Kidney capillary endothelial cell (primary cell): ENCODE measurements at regions not wholly inside any gene's neighbourhood (a gene's known extent, or its start where the extent isn't known, plus 50 kb on each side); places are given as distances from the start of the nearest gene placed in this dataset.

Source experiments
- DNase-seq: peaks from one replicate; pipeline ENCODE4 v3.0.0-alpha.2; 2018; ENCODE audit warnings: low spot score

DNA sequence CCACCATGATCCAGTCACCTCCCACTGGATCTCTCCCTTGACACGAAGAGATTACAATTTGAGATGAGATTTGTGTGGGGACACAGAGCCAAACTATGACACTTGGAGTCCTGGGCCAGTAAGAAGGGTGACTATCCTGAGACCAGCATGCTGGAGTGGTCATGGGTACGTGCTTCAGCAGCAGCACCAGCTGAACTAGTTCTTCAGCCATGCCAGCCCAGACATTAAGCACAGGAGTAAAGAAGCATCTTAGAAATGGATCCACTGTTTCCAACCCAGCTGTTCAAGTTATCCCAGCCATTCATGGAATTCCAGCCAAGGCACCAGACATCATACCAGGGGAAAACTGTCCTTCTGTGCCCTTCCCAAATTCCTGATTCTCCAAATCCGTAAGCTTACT, 370.0 kb downstream of the MAFB start:
- DNase-seq: no peak

DNA sequence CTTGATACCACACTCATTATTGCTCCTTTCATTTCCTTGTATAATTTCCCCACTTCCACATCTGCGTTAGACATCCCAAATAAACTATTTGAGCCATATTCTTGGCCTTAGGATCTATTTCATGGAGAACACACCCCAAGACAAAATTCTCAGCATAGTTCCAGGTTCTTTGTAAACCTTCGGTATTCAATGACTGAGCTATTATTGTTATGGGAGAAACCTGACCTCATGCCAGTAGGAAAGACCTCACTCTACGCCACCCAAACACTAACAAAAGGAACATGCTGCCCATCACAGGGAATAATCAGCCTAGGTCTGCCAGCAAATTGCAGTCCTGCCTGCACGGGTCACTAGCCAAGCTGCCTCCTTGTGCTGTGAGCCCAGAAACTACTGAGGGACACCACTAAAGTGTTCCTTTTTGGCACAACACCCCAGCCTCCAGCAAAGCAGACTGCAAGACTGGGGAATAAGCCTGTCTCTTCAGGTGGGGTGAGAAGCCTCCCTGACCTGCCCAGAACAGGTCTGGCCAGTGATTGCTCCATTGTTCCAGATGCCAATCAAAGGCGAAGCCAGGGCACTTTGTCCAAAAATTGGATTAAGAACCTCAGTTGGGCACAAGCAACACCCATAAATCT, 371.8 kb downstream of the MAFB start:
- DNase-seq: no peak

DNA sequence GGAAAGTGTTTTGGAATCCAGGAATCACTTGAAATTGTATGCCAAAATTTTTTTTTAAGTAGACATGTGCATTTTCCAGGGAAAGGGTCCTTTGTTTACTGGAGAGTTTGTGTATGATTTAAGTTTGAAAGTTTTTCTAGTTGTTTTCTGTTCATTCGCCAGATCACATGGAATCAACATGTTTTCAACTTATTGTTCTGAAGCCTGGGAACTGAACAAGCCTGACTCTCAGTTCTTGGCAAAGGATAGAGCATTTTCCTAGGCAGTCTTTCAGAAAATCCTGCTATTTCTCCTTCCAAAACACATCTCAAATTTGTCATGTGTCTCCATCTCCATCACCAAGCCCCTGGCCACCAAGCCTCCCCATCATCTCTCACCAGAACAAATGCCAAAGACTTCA, 374.8 kb downstream of the MAFB start:
- no peak for DNase-seq

DNA sequence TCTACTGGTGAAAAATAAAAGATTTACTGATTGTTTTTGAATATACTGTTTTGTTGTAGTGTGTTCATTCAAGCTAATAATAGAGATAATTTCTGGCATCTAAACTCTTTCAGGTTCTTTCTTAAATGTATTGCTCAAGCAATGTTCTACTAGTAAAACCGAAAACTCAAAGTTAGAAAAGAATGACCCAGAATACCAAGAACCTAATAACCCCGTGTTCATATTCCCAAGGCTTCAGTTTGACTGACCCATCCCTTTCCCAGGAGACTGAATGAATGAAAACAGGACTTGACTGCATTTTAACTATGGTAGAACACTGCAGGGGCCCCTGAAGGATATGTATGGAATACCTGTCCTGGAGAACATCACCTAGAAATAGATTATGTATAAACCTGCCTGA, 375.3 kb downstream of the MAFB start:
- no peak for DNase-seq

DNA sequence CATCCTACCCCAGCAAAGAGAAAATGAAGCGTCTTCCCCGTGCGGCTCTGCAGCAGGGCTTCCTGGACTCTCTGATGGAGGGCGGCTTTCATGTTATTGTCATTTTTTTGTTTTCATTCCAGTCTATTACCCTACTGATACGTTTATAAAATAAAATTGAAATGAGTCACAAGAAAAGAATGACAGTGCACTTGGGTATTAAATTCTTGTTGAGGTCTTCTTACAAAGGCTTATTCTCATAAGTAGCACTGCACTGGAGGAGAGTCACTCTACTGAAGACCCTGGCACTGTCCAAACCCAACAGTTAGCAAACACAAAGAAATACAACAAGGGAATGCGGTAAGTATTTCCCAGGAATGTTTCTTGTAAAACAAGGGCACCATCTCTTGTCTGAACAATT, 379.3 kb downstream of the MAFB start:
- no peak for DNase-seq

DNA sequence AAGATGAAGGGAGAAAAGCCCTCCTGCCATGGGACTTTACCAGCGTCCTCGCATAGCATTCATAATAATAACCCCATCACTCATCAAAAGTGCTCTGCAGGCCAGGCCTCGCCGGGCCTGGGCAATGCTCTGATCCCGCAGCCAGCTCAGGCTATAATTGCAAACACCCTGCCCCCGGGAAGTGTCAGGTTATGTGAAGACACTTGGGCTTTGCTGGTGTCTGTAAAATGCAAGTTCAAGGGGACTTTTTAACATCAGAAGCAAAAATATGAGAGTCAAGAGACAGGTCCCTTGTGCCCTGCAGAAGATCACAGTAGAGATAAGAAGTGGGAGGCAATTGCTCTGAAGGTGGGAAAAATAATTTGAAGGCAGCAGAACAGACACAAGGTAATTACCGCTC, 381.0 kb downstream of the MAFB start:
- no peak for DNase-seq

DNA sequence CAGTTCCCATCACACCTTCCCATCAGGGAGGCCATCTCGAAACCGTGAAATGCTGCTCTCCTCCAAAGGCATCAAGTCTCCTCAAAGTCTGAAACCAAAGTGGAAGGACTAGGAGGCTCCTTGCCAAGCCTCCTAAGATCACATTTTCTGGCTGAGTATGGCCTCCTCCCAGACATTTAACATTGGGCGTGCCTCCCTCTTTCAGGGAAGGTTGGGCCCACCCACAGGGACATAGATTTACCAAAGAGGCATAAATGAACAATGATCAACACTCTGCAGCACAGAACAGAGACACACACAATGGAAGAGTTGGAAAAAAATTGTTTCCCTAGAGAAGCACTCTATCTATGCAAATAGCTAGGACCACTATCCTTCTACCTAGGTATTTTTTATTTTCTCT, 381.8 kb downstream of the MAFB start:
- no peak for DNase-seq

DNA sequence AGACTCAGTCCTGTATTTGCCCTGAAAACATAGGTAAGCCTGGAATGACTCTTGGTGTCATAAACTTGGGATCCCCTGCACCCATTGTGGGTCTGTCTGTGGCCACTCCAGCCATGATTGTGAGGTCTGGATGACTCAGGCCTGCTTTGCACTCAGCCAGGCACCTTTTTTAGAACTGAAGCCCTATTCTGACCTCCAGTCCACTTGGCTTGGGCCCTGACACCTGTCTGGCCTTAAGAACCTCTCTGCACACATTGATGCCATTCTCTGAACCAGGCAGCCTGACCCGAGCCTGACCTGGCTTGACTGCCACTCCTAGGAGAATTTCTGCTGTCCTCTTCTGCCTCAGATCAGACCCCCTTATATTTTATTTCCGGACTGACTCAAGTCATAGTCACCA, 383.7 kb downstream of the MAFB start:
- no peak for DNase-seq

DNA sequence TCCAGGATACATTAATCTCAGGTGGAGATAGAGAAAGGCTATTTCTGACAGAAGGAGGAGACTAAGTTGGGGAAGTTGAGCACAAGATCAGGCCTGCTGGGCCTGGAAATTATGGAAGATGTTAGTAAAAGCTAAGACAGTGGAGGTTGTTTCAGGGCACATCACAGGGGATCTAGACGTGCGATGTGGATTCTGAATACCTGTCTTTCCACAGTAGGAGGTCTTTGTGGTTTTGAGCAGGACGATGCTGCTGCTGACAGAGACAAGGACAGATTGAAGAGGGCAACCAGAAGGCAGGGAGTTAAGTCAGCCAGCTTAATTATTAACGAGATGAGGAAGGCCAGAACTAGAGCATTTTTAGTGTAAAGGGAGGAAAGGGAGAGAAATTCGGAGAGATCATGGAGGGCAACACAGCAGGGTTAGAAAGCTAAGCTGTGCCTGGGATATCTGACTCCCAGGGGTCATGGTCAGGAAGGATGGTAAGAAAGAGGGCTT, 384.9 kb downstream of the MAFB start:
- DNase-seq: no peak

DNA sequence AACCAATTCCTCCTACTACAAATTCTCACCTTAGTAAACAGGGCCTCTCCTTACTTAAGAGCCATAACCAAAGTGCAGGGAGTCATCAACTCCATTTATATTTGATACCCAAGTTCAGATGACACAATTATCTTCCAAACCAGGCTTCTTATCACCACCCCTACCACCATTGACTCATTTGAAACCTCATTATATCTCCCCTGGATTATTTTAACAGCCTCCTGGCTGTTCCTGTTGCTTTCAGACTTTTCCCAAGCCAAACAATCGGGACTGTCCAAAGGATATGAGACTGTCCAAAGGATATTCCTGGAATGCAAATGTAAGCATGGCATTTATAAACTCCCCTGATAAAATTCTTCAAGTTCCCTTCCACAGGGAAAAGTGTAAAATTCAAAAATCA, 394.3 kb downstream of the MAFB start:
- DNase-seq: no peak

DNA sequence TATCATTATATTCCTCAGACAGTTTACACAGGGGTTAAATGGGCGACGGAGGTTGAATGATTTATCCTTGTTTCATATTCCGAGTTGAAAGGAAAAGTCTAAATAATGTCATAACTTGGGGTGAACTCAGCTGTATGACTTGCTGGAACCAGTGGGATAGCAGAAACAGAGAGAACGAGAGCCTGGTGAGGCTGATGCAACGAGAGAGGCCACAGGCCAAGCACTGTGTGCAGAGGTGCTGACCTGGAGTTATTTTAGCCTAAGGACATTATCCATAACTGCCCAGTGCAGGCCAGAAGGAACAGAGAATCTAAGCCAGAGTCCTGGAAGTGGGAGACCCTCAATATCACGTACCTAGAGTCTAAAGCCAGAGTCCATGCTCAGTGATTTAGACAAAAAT, 394.9 kb downstream of the MAFB start:
- no peak for DNase-seq

DNA sequence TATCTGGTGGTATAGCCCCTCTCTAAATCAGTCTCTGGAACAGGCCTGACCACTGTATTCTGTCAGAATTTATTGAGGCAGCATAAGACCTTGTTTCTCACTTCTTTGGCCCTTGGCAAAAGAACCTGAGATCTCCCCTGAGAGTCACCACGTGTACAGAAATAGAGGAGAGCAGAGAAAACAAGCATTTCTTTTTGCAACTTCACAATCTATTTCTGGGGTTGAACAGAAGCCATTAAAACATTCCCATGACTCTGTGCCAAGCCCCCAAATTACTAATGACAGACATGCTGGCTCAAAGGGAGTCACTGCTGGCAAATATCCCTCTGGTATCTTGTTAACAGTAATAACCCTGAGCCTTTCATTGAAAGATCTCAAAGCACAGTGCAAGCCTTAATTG, 395.3 kb downstream of the MAFB start:
- DNase-seq: no peak

DNA sequence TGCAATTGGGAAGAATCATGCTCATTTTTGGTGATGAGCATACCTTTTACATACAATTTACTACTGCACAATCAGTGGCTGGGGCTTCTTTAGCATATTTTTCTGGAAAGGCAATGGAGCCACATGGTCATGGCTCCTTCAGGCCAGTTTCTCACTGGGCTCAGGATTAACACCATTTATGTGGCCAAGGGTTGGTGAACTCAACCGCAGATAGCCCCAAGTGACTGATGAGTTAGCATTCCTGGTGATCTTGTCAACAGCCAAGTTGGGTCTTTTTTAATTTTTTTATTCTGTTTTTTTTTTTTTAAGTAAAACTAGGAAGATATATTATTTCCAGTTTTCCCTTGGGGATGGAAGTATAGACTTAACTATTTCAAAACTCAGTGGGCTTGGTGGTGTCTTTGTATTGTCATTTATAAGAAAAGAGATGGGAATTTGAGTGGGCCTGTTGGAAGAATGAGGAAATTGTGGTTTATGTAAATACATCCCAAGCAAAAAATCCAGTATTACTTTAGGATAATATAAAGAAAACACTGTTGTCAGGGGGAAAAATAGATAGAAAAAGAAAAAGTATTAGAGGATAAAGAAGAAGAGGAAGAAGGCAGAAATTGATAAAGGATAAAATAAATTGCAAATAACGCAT, 397.4 kb downstream of the MAFB start:
- DNase-seq: no peak

DNA sequence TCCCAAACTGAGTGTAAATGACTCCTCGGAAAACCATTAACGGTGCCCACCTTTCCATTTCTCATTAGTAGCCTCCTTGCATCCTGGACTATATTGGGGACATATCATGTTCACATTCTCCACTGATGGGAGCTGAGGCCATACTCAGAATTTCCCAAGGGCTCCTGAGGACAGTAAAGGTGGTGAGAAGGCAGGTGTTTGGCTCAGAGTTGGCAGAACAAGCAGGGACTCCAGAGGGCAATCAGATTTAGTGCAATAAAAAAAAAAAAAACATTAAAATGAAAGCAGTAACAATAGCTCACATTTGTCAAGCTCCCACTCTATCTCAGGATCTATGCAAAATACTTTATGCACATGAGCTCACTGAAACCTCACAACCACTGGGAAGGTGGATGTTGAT, 401.4 kb downstream of the MAFB start:
- DNase-seq: no peak

DNA sequence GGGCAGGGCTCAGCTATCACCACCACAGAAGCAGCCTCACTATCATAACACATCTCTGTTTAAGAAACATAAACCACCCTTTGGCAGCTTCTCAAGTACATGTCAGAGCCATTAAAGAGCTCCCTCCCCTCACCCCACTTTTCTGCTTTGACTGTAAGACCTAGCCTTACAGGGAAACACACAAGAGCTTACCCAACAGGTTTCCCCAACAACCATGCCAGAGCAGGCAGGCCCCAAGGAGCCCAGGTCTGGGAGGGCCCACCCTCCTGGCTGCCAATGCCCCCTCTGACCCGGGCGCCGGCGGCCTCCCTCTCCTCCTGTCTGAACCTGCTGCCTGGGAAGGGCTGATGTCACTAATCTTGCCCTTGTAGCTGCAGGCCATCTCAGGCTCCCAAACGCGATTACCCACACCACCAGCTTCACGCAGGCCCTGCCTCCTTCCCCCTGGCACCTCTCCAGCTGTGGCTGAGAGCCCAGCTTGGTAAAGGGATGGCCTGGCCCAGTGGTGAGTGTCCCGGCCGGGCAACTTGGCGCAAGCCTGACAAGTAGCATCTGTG, 402.0 kb downstream of the MAFB start:
- no peak for DNase-seq

DNA sequence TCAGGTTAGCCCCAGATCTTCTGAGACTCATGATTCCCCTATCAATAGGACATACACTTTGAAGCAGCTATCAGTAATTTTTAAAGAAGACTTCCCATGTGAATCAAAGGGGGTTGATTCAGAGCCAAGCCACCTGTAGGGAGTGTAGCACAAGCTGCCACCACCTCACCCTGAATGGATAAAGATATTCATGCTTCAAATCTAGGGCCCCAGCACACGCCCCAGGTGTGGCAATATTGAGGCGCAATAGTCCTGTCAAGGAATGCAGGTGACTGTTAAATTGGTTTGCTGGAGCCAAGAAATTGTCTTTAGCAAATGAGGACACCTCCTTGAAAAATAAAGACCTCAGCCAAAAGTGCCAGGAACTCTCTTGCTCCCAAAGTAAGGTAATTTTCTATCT, 404.4 kb downstream of the MAFB start:
- no peak for DNase-seq

DNA sequence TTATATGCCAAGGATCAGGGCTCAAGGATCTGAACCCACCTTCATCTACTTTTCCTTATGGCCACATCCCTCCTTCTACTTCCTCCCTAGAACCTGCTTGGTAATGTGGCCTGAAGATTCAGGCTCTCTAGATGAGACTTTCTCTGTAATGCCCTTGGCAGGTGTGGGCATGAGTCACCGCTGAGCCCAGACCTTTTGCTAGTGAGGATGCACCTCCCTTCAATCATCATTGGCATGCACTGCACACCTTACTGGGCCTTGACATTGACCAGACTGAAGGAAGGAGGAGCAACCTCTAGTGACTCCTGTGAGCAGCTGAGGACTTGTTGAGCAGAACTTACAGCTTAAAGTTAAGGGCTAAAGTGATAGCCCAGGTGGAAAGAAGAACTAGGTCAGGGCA, 405.3 kb downstream of the MAFB start:
- DNase-seq: no peak

DNA sequence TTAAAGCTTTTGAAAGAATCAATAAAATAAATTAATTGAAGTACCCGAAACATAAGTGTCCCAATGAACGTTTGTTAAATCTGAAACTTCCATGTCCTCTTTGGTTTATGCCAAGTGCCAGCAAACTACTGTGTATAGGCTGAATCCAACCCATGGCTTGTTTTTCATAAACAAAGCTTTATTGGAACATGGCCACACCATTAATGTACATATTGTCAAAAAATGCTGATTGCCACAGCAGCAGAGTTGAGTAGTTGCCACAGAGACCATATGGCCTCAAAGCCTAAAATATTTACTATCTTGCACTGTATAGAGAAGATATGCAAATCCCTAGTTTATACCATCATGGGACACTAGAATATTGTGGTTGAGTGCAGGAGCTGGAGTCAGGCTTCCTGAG, 406.1 kb downstream of the MAFB start:
- DNase-seq: no peak

DNA sequence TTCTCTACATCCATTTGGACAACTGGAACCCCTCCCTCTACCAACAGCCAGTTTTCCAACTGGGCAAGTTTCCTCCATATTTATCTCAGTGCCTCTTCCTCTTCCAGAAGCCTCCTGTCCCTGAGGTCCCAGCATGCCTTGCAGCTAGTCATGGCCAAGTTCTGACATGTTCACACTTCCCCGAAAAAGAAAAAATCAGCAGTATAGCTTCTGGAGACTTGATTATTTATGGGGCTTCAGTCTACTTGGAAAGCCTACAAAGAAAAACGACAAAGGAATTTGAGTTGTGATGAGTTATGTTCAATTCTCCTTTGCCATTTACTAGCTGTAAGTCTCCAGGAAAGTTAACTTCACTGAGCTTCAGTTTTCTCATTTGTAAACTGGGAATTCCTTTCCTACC, 406.5 kb downstream of the MAFB start:
- DNase-seq: no peak

DNA sequence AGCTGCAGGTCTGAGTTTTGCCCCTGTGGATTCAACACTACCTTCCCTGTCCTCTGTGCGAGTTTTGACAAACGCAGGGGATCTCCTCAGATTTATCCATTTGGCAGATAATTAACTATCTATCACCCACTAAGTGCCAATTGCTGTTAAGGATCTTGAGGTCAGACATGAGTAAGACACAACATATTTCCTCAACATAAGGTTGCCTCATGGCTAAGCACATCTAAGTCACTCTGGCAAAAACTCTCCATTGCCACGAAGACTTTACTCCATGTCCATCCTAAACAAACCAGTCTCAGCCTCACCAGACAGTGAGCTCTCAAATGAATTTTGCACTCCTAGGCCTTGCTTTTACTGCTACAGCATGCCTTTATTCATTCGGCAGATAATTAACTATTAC, 408.4 kb downstream of the MAFB start:
- no peak for DNase-seq

DNA sequence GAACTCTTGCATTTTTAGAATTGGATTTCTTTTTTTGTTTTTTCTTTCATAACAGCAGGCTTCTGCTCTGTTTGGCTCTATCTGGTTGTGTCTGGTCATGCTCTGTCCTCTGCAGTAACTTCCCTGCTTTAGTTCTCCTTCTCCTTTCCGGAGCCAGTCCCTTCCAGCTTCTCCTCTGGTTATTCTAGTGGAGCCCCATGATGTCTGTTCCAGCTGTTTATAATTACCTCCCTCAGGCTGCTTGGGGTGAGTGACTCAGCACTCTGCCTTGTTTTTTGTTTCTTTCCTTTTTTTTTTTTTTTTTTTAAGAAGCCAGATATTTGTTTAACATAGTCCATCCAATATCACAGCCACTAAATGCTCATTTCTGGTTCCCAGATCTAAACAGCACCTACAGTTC, 409.6 kb downstream of the MAFB start:
- no peak for DNase-seq

DNA sequence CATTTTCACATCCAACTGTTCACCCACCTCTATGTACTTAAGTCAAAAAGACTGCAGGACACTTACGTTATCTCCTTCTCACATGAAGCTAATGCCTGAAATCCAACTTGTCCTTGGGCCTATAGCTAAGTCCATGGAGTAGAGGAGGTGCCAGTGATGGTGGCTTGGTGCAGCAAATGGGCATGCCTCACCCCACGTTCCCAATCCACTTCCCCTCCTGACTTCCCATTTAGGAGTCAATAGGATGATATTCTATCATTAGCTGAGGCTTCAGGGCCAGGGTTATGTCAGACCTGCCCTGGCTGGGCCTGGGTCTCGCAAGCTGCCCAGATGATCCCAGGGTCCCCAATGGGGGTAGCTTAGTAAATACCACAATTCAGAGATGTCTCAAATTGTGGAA, 410.4 kb downstream of the MAFB start:
- no peak for DNase-seq

DNA sequence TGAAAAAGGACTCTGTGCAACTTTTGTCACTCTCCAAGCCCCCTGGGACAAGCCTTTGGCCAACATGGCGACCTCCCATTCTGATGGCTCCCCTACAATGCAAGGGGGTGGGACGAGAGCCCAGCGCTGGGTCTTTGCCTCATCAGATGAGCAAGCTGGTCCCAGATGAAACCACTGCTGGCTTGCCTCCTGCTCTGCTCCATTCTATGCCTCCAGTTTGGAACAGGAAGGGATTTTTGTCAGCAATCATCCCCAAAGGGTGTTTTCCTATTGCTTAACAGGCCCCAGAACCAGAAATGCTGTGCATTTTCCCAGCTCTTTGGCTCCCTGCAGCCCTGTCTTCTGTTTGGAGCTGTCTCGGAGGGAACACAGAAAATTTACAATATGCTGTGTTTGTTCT, 412.7 kb downstream of the MAFB start:
- DNase-seq: no peak

DNA sequence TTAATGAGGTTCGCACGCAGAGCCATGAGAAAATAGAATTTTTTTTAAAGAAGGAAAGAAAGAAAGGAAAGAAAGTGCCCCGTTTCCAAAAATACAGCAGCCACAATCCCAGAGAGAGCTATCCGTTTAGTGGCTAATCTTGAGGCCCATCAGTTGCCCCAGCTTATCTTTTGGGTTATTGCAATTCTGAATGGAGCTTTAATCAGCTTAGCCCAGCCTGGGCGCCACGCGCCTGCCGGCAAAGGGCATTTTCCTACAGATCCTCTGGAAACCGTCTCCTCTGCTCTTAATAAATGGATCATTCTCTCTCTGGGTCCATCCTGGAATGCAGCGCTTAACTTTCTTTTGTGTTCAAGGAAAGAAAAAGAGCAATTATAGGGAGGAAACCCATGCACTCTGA, 413.3 kb downstream of the MAFB start:
- no peak for DNase-seq
